ENCODE measurements at regions not wholly inside any gene's neighbourhood (a gene's known extent, or its start where the extent isn't known, plus 50 kb on each side); places are given as distances from the start of the nearest gene placed in this dataset.

DNA sequence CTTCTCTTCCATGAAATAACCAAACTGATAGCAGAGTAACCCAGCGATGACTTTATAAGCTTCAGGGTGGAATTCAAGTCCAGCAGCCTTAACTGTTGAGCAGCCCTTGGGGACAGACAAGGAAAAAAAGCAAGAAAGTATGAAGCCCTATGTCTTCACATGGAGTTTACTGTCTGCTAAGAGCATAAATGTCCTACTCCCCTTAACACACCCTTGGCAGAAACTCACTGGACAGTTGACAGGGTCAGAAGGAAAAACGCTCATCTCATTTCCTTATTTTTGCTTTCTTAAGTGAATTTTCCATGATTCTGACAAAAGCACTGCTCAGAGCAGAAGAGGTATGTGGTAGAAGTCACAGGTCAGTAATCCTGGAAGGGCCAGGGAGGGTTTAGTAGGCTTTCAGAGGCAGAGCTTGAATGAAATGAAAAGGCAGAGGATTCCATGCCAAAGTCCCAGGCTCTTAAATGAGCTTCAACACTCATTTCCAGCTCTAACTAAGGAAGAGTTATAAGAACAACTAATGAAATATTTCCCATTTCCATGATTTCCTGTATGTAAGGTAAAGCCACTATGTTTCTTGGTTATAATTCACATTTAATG is 683.3 kb upstream of the KLHL29 start:
- DNase-seq = no peak

DNA sequence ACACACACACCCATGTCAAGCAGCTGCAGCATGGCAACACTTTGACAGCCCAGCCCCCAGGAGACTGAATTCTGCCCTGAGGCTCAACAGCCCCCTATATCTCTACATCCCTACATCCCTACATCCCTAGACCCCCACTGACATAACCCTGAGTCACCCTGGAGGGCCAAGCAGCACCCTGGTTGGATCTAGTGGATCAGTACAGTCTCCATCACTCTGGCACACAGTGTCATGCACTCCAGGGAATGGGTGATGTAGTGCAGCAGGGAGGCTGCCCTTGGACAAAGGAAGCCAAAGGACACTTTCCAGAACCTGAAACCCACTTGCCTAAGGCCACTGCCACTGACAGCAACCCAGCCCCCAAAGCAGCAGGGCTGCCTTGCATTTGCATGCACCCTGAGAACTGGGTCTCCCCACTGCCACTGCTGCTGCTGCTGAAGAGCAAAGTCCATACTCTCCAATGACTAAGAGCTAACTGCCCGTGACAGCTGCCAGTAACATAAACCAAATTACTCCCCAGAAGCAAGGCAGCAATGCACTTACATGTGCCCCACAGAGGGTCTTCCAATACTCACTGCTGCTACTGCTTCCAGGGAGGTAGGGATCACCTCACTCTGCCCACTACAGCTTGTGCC is 681.6 kb upstream of the KLHL29 start:
- no peak for DNase-seq

DNA sequence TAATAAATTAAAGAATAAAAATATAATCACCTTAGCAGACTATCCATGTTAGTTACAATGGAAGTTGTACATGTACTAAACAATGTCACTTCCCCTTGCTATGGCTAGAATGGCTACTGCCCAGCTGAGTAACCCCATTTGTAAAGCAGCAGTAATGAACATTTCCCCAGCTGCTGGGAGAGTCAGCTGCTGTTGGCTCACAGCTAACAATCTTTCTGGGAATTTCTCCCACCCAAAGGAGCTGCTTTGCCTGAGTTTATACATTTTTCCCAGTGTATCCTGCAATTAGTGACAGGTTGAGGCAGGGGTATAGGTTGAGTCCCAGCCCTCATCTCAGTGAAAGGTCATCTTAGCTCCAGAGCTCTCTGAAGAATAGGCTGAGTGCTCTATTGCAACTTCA is 665.6 kb upstream of the KLHL29 start:
- no peak for DNase-seq

DNA sequence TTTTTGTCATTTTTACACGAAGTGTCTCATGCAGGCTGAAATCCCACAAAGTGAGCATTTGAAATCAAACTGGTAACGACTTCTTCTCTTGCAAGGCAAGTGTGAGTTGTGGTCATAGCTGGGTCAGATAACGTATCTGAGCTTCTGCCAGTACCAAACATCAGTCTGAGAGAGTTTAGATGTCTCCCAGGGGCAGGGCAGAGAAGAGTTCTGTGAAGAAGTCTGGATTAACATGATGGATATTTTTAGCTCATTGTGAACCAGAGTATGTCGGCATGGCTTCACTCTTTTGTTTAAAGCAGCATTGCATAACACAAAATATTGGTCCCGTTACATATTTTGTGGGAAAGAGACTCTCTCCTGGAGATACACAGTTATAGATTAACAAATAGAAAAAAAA is 655.5 kb upstream of the KLHL29 start:
- DNase-seq = no peak

DNA sequence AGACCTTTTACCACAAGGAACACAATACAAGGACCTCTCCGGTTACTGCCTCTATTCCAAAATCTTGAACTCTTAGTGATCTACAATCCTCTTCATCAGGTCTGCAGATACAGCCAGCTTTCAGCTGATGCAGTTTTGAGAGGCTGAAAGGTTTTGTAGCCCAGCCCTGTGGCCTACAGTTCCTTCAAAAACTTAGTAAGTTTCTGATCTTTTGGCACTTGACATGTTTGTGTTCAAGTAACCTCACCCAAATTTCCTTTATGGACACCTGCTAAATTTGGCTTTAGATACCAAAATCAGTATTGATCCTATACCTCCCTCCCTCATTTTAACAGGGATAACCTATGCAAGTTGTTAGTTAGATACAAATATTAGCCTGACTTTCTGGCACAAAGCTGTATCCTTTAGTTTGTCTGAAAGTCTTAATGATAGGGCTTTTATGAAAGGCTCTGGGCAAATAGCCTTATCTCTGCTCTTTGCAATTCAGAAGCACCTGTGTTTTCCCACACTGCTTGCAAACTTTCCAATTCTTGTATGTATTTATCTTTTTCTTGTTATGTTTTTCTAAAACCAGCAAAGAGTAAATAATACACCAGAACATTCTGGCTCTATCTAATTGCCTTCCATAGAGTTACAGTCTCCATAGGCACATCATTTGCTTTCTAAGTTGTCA is 650.5 kb upstream of the KLHL29 start:
- no peak for DNase-seq

DNA sequence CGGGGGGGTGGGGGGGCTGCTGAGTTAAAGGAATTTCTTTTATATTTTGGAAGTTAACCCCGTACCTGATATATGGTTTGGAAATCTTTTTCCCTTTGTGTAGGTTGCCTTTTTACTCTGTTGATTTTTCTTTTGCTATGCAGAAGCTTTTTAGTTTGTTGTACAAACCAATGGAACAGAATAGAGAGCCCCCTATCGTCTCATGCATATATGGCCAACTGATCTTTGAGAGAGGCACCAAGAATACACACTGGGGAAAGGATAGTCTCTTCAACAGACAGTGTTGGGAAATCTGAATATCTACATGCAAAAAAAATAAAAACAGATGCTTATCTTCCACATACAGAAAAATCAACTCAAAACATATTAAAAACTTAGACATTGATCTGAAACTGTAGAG is 647.8 kb upstream of the KLHL29 start:
- no peak for DNase-seq

DNA sequence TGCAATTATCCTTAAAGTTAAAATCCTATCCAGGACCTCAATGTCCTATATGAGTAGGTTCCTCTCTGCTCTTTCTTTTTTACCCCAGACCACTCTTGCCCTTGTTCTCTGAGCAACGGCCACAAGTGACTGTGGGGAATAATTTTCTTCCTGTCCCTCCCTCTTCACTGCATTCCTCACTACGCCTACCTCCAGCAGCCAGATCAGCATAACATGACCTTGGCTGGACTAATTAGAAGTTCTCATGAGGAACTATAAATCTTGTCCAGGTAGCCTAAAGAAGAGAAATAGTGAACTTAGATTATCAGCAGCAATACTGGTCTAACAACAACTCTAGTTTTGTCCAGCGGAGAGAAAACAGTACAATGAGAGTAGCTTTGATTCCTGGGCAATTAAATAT is 643.8 kb upstream of the KLHL29 start:
- no peak for DNase-seq

DNA sequence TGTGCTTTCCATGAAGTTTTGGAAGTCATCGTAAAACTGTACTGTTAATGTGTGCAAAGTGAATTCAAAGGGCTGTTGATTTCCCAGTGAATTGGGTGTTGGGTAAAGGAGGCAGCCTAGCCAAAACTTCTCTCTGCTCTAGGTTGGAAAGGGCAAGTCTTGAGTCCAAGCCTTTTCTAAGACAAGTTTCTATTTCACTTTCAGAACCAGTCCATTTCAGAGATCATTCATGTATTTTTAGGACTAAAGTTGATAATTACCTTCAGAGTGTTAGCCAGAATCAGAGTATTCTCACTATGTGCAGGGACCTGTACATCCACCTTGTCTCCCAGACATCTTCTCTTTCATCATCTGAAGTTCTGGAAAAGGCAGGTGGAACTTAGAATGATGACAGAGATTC is 636.1 kb upstream of the KLHL29 start:
- no peak for DNase-seq

DNA sequence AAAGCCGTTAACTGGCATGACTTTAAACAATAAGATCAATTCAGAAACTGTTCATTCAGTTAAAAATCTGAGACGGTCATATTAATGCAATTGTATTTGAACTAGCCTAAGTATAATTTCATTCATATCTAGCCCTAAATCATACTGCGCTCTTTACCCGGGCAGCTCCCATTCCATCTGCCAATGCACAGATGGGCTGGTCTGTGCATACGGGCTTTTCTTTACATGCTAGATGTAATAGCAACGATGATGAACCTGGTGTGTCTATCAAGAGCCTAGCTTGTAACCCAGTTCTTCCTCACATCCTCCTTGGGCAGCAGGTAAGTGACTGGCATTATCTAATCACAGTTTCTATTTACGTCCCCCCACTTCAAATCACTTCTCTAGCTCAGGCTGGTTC is 631.5 kb upstream of the KLHL29 start:
- DNase-seq = no peak

DNA sequence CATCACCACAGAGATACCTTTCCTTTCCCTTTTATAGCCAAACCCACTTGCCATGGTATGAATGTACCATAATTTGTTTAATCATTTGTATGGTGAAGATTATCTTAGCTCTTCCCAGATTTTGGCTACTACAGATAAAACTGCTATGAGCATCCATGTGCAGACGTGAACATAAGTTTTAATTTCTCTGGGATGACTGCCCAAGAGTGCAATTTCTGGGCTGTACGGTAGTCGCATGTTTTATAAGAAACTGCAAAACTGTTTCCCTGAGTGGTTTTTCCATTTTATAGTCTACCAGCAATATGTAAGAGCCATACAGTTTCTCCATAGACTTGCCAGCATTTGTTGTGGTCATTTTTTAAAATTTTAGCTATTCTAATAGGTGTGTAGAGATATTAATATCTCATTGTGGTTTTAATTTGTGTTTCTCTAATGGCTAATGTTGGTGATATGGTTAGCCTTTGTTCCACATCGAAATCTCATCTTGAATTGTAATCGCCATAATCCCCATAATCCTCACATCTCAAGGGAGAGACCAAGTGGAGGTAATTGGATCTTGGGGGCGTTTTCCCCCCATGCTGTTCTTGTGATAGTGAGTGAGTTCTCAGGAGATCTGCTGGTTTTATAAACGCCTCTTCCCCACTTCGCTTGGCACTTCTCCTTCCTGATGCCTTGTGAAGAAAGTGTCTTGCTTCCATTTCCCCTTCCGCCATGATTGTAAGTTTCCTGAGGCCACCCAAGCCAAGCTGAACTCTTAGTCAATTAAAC is 628.5 kb upstream of the KLHL29 start:
- no peak for DNase-seq

DNA sequence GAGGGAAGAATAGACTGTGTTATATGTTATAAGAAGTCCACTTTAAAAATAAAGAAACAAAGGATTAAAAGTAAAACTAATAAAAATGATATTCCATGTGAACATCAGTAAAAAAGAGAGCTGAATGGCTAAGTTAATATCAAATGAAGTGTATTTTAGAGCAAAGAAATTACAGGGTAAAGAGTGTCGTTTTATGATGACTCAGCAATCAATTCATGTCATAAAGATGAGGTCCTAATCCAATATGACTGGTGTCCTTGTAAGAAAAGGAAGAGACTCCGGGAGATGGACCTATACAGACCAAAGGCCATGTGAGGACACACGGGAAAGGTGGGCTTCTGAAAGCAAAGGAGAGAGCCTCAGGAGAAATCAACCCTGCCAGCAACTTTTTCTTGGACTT is 615.5 kb upstream of the KLHL29 start:
- no peak for DNase-seq

DNA sequence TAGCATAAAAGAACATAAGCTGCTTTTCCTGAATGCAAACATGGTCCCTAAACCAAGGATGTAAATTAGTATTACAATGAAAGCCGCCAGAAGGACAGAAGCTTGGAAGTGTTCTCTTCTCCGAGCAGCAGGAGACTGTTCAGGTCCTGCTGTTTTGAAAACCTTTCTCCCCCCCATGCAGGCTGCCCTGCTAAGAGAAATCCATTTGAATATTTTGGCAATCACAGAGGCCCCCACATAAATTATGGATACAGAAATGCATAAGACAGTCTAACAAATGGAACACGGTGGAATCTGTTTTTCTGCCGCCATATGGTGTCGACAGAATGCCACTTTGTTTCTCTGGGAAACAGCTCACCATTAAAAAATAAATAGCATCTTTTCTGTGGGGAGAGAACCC is 600.4 kb upstream of the KLHL29 start:
- DNase-seq = no peak

DNA sequence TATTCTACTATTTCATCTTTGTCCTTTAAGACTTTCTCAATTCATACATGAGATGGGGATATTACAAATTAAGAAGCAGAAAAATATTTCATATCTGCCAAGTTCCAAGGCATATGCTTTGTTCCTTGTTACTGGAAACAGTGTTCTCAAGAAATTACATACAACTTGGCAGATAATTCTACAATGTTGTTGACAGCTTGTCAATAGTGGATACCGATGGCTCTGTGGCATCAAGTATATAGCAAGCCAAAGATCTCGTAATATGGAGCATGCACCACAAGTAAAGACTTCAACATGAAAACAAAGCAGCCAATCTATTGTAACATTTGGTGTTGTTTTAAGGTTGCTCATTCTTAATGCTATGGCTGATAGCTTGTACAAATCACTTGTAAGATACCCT is 598.2 kb upstream of the KLHL29 start:
- DNase-seq = no peak

DNA sequence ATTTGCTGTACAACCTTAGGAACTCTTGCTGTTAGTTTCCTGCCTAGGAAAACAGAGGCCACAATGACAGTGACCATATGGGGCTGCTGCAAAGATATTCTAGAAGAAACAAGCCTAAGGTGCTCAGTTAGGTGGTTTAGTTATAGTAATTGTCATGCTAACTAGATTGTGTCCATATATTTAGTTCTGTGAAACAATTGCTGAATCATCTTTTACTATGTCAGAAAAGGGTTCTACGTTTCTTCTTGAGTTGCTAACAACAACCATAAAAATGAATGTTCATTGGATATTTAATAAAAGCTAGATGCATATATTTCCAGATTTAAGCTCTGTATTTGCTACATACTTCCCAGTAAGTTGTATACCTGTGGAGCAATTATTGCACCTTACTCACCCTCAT is 597.2 kb upstream of the KLHL29 start:
- DNase-seq = no peak

DNA sequence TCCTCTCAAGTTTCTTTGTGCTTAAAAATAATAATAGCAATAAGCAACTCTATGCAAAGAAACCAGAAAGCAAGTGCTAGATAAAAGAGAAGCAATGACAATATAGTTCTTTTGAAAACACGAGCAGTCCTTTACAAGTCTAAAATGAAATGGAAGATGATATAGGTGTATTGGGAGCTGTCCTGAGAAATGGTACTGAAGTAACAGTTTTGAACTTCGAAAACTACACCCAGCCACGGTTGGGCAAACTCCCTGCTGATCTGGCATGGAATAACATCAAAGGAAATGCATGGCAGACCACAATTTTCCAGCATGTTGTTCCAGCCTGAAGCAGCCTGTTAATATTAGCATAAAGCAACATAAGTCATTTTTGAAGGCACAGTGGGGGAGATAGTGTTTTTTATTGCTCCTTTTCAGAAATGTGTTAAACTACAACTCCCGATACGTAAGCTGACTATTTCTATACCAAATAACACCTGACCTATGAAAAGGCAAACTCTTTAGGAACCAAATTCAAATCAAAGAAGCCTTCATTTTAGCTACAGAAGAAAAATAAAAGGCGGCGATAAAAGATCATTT is 596.1 kb upstream of the KLHL29 start:
- DNase-seq = no peak

DNA sequence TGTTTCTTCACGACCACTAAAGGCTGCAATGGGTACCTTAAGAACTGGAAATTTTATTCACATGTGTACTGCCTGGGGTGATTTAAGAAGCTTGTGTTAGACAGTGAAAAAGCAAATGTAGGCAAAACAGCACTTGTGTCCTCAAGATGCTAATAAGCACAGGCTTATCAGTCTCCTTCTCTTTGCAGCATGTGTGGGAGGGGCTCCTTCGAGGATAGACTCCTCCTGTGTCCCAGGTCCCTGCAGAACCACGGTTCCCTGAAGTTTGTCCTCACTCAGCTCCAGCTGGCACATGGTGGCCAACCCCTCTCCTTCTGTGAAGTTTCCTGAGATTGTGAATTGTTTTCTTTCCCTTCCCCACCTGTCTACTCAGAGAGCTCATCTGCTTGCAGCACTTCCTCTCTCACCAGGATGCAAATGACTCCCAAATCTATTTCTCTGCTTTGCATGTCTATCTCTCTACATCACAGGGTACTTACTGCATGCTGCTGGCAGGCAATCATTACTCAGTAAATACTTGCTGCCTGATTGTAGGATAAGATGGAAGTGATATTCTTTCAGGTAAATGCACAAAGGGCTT is 589.6 kb upstream of the KLHL29 start:
- DNase-seq = no peak

DNA sequence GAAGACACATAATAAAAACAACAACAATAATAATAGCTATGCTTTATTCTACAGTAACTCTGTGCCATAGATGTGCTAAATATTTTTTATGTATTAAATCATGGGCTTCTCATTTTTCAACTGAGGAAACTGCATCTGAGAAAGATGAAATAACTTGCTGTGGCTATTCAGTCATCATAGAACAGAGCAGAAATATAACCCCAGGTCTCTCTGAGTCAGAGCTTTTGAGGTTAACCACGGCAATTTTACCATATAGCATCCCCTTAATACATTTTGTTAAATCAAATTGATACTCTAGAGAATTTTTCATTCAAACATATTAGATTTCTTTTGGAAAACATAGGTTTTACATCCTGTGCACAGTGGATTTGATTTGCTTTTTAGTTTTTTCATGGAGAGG is 586.6 kb upstream of the KLHL29 start:
- no peak for DNase-seq

DNA sequence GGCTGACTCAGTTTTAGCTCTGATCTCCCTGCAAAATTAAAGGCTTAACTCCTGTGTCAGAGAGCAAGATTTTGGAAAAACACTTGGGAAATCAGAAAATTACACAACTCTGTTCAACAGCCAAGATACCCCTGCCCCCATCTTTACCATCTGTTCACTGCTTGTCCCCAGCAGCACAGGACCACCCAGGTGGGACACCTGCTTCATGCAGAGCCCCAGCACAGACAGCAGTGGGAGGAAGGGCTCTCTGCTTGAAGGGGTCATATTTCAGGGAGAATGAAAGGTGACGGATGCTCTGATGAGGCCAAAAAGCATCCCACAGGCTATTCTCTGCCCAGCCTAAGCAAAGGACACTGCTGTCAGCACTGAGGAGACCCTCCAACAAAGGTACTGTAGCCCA is 584.6 kb upstream of the KLHL29 start:
- no peak for DNase-seq

DNA sequence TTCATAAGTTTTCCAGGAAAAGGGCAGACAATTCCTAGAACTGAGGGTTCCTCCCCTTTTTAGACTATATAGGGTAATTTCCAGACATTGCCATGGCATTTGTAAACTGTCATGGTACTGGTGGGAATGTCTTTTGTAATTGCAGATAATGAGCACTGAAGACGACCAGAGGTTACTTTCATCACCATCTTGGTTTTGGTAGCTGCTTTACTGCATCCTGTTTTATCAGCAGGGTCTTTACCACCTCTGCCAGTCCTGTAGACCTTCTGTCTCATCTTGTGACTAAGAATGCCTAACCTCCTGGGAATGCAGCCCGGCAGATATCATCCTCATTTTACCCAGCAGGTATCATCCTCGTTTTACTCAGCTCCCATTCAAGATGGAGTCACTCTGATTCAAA is 583.9 kb upstream of the KLHL29 start:
- DNase-seq = no peak

DNA sequence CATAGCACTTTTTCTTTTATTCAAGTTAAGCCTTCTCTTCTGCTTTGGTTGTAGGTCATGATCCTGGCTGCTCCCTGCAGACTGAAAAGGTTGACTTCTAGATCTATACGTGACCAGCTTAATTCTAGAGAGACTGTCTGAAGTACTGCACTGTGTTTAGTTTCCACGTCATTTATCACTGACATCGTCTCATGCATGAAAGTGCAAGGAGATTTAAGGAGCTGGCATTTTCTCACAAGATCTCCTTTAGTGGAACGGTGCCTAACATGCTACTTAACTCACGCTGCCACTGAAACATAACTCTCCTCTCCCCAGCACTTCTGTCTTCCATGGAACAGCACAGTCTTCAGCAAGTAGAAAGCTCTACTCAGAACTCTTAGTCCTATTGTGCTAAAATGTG is 583.0 kb upstream of the KLHL29 start:
- DNase-seq = no peak

DNA sequence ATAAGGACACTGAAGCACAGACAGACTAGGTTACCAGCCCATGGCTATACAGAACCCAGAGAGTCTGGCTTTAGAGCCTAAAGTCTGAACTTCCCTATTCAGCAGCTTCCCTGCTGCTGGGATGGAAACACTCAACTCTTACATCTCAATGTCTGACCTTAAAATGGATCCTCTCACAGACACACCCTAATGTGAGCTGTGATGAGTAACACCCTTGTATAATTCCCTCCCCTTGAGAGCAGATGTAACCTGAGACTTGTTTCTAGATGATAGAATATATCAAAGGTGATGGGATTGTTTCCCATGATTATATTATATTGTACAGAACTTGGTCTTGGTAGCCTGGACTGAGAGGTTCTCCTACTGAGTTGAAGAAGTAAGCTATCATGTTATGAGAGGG is 577.1 kb upstream of the KLHL29 start:
- no peak for DNase-seq

DNA sequence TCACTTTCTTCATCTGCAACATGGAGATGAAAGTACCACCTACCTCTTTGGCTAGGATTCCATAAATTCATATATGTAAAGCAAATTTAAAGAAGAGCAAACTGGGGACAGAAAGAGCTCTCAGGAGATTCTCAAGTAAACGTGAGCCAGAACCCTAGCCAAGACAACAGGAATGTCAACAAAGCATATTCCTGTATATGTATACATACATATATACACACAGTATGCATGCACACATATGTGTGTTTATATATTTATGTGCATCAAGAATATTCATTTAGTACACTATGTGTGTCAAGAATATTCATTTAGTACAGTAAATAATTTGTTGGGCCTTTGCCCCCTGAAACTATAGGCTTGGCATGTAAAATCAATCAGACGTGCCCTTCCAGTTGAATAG is 574.4 kb upstream of the KLHL29 start:
- no peak for DNase-seq

DNA sequence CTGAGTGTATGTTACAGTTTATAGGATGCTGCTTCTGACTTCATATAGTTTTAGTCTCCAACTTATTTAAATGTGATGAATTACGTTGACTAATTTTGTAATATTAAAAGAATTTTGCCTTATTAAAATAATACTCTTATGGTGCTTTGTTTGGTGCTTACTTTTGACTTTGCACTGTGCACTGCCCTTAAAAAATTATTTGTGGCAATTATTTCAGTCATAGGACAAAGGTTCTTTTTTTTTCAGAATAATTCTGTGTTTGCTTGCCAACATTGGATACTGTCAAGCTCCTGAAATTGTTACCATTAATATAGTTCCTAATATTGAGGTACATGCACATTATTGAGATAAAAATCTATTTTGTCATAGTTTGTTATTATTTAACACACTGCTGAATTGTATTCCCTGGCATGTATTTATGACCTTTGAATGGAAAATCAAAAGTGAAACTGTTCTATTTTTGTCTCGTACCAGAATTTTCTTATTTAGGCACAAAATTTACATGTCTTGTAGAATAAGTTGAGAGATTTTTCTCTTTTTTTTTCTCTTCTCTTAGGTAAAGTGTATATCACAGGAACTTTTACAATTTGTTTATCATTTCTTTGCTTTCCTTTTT is 572.8 kb upstream of the KLHL29 start:
- no peak for DNase-seq
